Eye (tissue), 1 donor: ENCODE measurements at regions not wholly inside any gene's neighbourhood (a gene's known extent, or its start where the extent isn't known, plus 50 kb on each side); places are given as distances from the start of the nearest gene placed in this dataset.
A peak's percentile ranks its signal among the peaks of the same experiment; 100 is the strongest.

Experiments used
- DNase-seq: peaks from one replicate; pipeline ENCODE4 v3.0.0-alpha.2; 2015

- DNase-seq: no peak
Observed at GRCh38 chr4:176525576-176525975, 205.8 kb downstream of the SPCS3 start.

GRCh38 chr4:176526704-176527103, 206.9 kb downstream of the SPCS3 start:
- DNase-seq: no peak

GRCh38 chr4:176529574-176529973, 209.8 kb downstream of the SPCS3 start:
- no peak for DNase-seq

GRCh38 chr4:176533159-176533558, 213.4 kb downstream of the SPCS3 start:
- no peak for DNase-seq

- no peak for DNase-seq
Observed at GRCh38 chr4:176534566-176534965, 214.8 kb downstream of the SPCS3 start.

GRCh38 chr4:176538217-176538925, 218.6 kb downstream of the SPCS3 start:
- no peak for DNase-seq

- no peak for DNase-seq
Observed at GRCh38 chr4:176539091-176539784, 219.5 kb downstream of the SPCS3 start.

- DNase-seq: no peak
Observed at GRCh38 chr4:176539785-176540175, 220.0 kb downstream of the SPCS3 start.

GRCh38 chr4:176540814-176541213, 221.0 kb downstream of the SPCS3 start:
- no peak for DNase-seq

GRCh38 chr4:176545872-176546271, 226.1 kb downstream of the SPCS3 start:
- DNase-seq: no peak

GRCh38 chr4:176546975-176547374, 227.2 kb downstream of the SPCS3 start:
- DNase-seq: no peak

- no peak for DNase-seq
Observed at GRCh38 chr4:176548571-176548970, 228.8 kb downstream of the SPCS3 start.

- no peak for DNase-seq
Observed at GRCh38 chr4:176549161-176549865, 229.5 kb downstream of the SPCS3 start.

GRCh38 chr4:176558661-176559060, 234.1 kb downstream of the VEGFC start:
- no peak for DNase-seq

GRCh38 chr4:176561368-176561767, 231.4 kb downstream of the VEGFC start:
- DNase-seq: peak; percentile 31

- DNase-seq: peak; percentile 44
Observed at GRCh38 chr4:176563591-176563990, 229.1 kb downstream of the VEGFC start.

- no peak for DNase-seq
Observed at GRCh38 chr4:176565049-176565448, 227.7 kb downstream of the VEGFC start.

- no peak for DNase-seq
Observed at GRCh38 chr4:176566769-176567168, 226.0 kb downstream of the VEGFC start.

GRCh38 chr4:176568238-176568637, 224.5 kb downstream of the VEGFC start:
- no peak for DNase-seq

- DNase-seq: no peak
Observed at GRCh38 chr4:176569301-176569700, 223.4 kb downstream of the VEGFC start.

GRCh38 chr4:176571206-176571605, 221.5 kb downstream of the VEGFC start:
- no peak for DNase-seq

GRCh38 chr4:176575141-176575730, 217.5 kb downstream of the VEGFC start:
- no peak for DNase-seq

- DNase-seq: no peak
Observed at GRCh38 chr4:176579226-176579625, 213.5 kb downstream of the VEGFC start.

- DNase-seq: no peak
Observed at GRCh38 chr4:176583278-176583677, 209.4 kb downstream of the VEGFC start.
